ENCODE measurements at regions not wholly inside any gene's neighbourhood (a gene's known extent, or its start where the extent isn't known, plus 50 kb on each side); places are given as distances from the start of the nearest gene placed in this dataset.

GRCh38 chr12:42857106-42857505, 267.6 kb upstream of the PRICKLE1 start:
- ChIA-PET CTCF (no interaction called here), POLR2A (ENCODE audit: unreplicated experiment) (interaction anchor here (0.6 kb wide), 1 partner anchor 668 kb away, joined by 3 read pairs; no protein-coding TSS in a partner anchor)
- ATAC-seq, result no peak
- Histone ChIP-seq H3K9ac (ENCODE audit: low read length) (no peak overlapping the region), H3K79me2 (ENCODE audit: low read length) (no peaks in the 10 kb centered on the region), H3K9me2 (replicated peaks; ENCODE audit: low read length) (no peaks in the 10 kb centered on the region), H3K4me3 (ENCODE audit: low read length) (no peak overlapping the region), H3F3A (ENCODE audit: low read length, unreplicated experiment) (no peaks in the 10 kb centered on the region), H2AFZ (ENCODE audit: low read length) (no peak overlapping the region), H3K4me2 (ENCODE audit: low read length) (no peak overlapping the region), H3K27ac (ENCODE audit: low read length) (no peak overlapping the region), H3K27me3 (ENCODE audit: low read length) (no peaks in the 10 kb centered on the region), H3K9me3 (ENCODE audit: low read length) (no peaks in the 10 kb centered on the region), H3K36me3 (ENCODE audit: low read depth, low read length) (no peaks in the 10 kb centered on the region), H4K20me1 (ENCODE audit: low read length) (no peaks in the 10 kb centered on the region), H3K4me1 (ENCODE audit: insufficient read depth, low read length) (peaks cover 6% of the 10 kb centered on the region)
- TF ChIP-seq CTCF (conservative IDR thresholded peaks at IDR 0.05; ENCODE audit: low read depth, low read length) (no peak), EZH2phosphoT487 (IDR thresholded peaks at IDR 0.05; ENCODE audit: borderline replicate concordance, low read length) (no peak), EZH2 (IDR thresholded peaks at IDR 0.05; ENCODE audit: low read length, unreplicated experiment) (no peak)
- no peak for DNase-seq
- no TSS peak for BruUV-seq (replicated peaks)
- intact Hi-C loops (cut with micrococcal nuclease), result no loop called here

- H4K20me1 ChIP-seq (ENCODE audit: low read length), result no peaks in the 10 kb centered on the region
- no peaks in the 10 kb centered on the region for H3K9me2 ChIP-seq (replicated peaks; ENCODE audit: low read length)
- BruUV-seq (replicated peaks), result no TSS peak
- no peaks in the 10 kb centered on the region for H3K79me2 ChIP-seq (ENCODE audit: low read length)
- ChIA-PET POLR2A (ENCODE audit: unreplicated experiment) (no interaction called here), CTCF (no interaction called here)
- no peaks in the 10 kb centered on the region for H3F3A ChIP-seq (ENCODE audit: low read length, unreplicated experiment)
- H3K4me1 ChIP-seq (ENCODE audit: insufficient read depth, low read length), result no peaks in the 10 kb centered on the region
- no peaks in the 10 kb centered on the region for H3K27me3 ChIP-seq (ENCODE audit: low read length)
- no peak overlapping the region for H2AFZ ChIP-seq (ENCODE audit: low read length)
- no peaks in the 10 kb centered on the region for H3K9me3 ChIP-seq (ENCODE audit: low read length)
- TF ChIP-seq EZH2 (IDR thresholded peaks at IDR 0.05; ENCODE audit: low read length, unreplicated experiment) (no peak), CTCF (conservative IDR thresholded peaks at IDR 0.05; ENCODE audit: low read depth, low read length) (no peak), EZH2phosphoT487 (IDR thresholded peaks at IDR 0.05; ENCODE audit: borderline replicate concordance, low read length) (no peak)
- ATAC-seq (no peak), DNase-seq (no peak)
- intact Hi-C loops (cut with micrococcal nuclease), result no loop called here
- H3K4me3 ChIP-seq (ENCODE audit: low read length), result no peak overlapping the region
- no peak overlapping the region for H3K9ac ChIP-seq (ENCODE audit: low read length)
- no peaks in the 10 kb centered on the region for H3K36me3 ChIP-seq (ENCODE audit: low read depth, low read length)
- no peak overlapping the region for H3K4me2 ChIP-seq (ENCODE audit: low read length)
- no peak overlapping the region for H3K27ac ChIP-seq (ENCODE audit: low read length)
Measured at GRCh38 chr12:42855362-42855950, 265.9 kb upstream of the PRICKLE1 start.

- H3K9me3 ChIP-seq (ENCODE audit: low read length), result no peaks in the 10 kb centered on the region
- H3K27me3 ChIP-seq (ENCODE audit: low read length), result no peaks in the 10 kb centered on the region
- no peak overlapping the region for H3K27ac ChIP-seq (ENCODE audit: low read length)
- intact Hi-C loops (cut with micrococcal nuclease), result no loop called here
- DNase-seq (no peak), ATAC-seq (no peak)
- no peaks in the 10 kb centered on the region for H4K20me1 ChIP-seq (ENCODE audit: low read length)
- H2AFZ ChIP-seq (ENCODE audit: low read length), result no peak overlapping the region
- no peaks in the 10 kb centered on the region for H3K36me3 ChIP-seq (ENCODE audit: low read depth, low read length)
- H3K9me2 ChIP-seq (replicated peaks; ENCODE audit: low read length), result no peaks in the 10 kb centered on the region
- no TSS peak for BruUV-seq (replicated peaks)
- no peak overlapping the region for H3K9ac ChIP-seq (ENCODE audit: low read length)
- TF ChIP-seq EZH2phosphoT487 (IDR thresholded peaks at IDR 0.05; ENCODE audit: borderline replicate concordance, low read length) (no peak), EZH2 (IDR thresholded peaks at IDR 0.05; ENCODE audit: low read length, unreplicated experiment) (no peak), CTCF (conservative IDR thresholded peaks at IDR 0.05; ENCODE audit: low read depth, low read length) (no peak)
- H3F3A ChIP-seq (ENCODE audit: low read length, unreplicated experiment), result no peaks in the 10 kb centered on the region
- CTCF ChIA-PET, result no interaction called here
- H3K4me2 ChIP-seq (ENCODE audit: low read length), result no peak overlapping the region
- H3K4me1 ChIP-seq (ENCODE audit: insufficient read depth, low read length), result no peaks in the 10 kb centered on the region
- H3K79me2 ChIP-seq (ENCODE audit: low read length), result no peaks in the 10 kb centered on the region
- POLR2A ChIA-PET (ENCODE audit: unreplicated experiment), result no interaction called here
- H3K4me3 ChIP-seq (ENCODE audit: low read length), result no peak overlapping the region
Measured at GRCh38 chr12:42854826-42855225, 265.3 kb upstream of the PRICKLE1 start.

Measured in PC-3 (cell line).